Coronary artery (tissue), 2 donors: ENCODE measurements at regions not wholly inside any gene's neighbourhood (a gene's known extent, or its start where the extent isn't known, plus 50 kb on each side); places are given as distances from the start of the nearest gene placed in this dataset.

Source experiments
- DNase-seq: peaks from one replicate; pipeline ENCODE4 v3.0.0-alpha.2; 2017; ENCODE audit warnings: low spot score
- H3K27ac ChIP-seq, 2 donors: fragments of 200-600 bp; sonication (generic); one replicate each; pipeline ENCODE4 v1.5.1; 2016 to 2019
- H3K4me3 ChIP-seq: fragments of 200-600 bp; sonication (generic); 2 replicates; pipeline ENCODE4 v1.5.1; 2016; ENCODE audit warnings: mild to moderate bottlenecking, moderate library complexity
- CTCF ChIP-seq: fragments of 200-600 bp; sonication (generic); IDR thresholded peaks from one replicate; pipeline ENCODE4 v1.5.1; 2019; ENCODE audit warnings: antibody characterized with exemption

GRCh38 chr2:7265286-7265685, 348.1 kb downstream of the RNF144A start:
- no peak for TF ChIP-seq CTCF

GRCh38 chr2:7269106-7269643, 352.0 kb downstream of the RNF144A start:
- Histone ChIP-seq H3K4me3 (no peak overlapping the region), H3K27ac (no peak overlapping the region)
- no peak for TF ChIP-seq CTCF
- no peak for DNase-seq

More at GRCh38 chr2:7265286-7265685, 348.1 kb downstream of the RNF144A start:
- no peak overlapping the region for H3K27ac ChIP-seq
- DNase-seq, result no peak
- H3K4me3 ChIP-seq, result no peak overlapping the region

- TF ChIP-seq CTCF, result no peak
- no peak overlapping the region for H3K4me3 ChIP-seq
- no peak overlapping the region for H3K27ac ChIP-seq
- DNase-seq, result no peak
Measured at GRCh38 chr2:7270011-7270431, 352.8 kb downstream of the RNF144A start.

- no peak overlapping the region for H3K27ac ChIP-seq
- no peak for DNase-seq
- no peak for TF ChIP-seq CTCF
- H3K4me3 ChIP-seq, result no peak overlapping the region
Measured at GRCh38 chr2:7272210-7272609, 355.0 kb downstream of the RNF144A start.

- TF ChIP-seq CTCF, result no peak
- DNase-seq, result no peak
Measured at GRCh38 chr2:7278984-7279383, 361.8 kb downstream of the RNF144A start.

GRCh38 chr2:7279421-7279949, 362.3 kb downstream of the RNF144A start:
- no peak for DNase-seq
- H3K27ac ChIP-seq, result no peak overlapping the region
- no peak for TF ChIP-seq CTCF
- no peak overlapping the region for H3K4me3 ChIP-seq

More at GRCh38 chr2:7278984-7279383, 361.8 kb downstream of the RNF144A start:
- Histone ChIP-seq H3K27ac (no peak overlapping the region), H3K4me3 (no peak overlapping the region)

GRCh38 chr2:7280790-7281189, 363.6 kb downstream of the RNF144A start:
- no peak for TF ChIP-seq CTCF
- H3K27ac ChIP-seq, result no peak overlapping the region
- DNase-seq, result no peak
- H3K4me3 ChIP-seq, result no peak overlapping the region
